ENCODE measurements at regions not wholly inside any gene's neighbourhood (a gene's known extent, or its start where the extent isn't known, plus 50 kb on each side); places are given as distances from the start of the nearest gene placed in this dataset.

GRCh38 chr21:41052820-41053555 lies 115.0 kb upstream of the BACE2 start:
- H3K27ac ChIP-seq, result no peak overlapping the region
- TF ChIP-seq ZFX (IDR thresholded peaks at IDR 0.05; ENCODE audit: borderline replicate concordance) (no peak), CTCF (IDR thresholded peaks at IDR 0.05) (no peak)

- no peak overlapping the region for H3K27ac ChIP-seq
- TF ChIP-seq CTCF (IDR thresholded peaks at IDR 0.05), result no peak
- TF ChIP-seq ZFX (IDR thresholded peaks at IDR 0.05; ENCODE audit: borderline replicate concordance), result no peak
Measured at GRCh38 chr21:41054018-41054578, 113.9 kb upstream of the BACE2 start.

- TF ChIP-seq CTCF (IDR thresholded peaks at IDR 0.05), result no peak
- TF ChIP-seq ZFX (IDR thresholded peaks at IDR 0.05; ENCODE audit: borderline replicate concordance), result no peak
- H3K27ac ChIP-seq, result no peak overlapping the region
Measured at GRCh38 chr21:41055266-41055665, 112.7 kb upstream of the BACE2 start.

GRCh38 chr21:41059871-41060270 lies 108.1 kb upstream of the BACE2 start:
- no peak for TF ChIP-seq CTCF (IDR thresholded peaks at IDR 0.05)
- TF ChIP-seq ZFX (IDR thresholded peaks at IDR 0.05; ENCODE audit: borderline replicate concordance), result no peak
- no peak overlapping the region for H3K27ac ChIP-seq

GRCh38 chr21:41061701-41062100 lies 106.3 kb upstream of the BACE2 start:
- H3K27ac ChIP-seq, result no peak overlapping the region
- no peak for TF ChIP-seq CTCF (IDR thresholded peaks at IDR 0.05)
- TF ChIP-seq ZFX (IDR thresholded peaks at IDR 0.05; ENCODE audit: borderline replicate concordance), result no peak

- H3K27ac ChIP-seq, result no peak overlapping the region
- TF ChIP-seq ZFX (IDR thresholded peaks at IDR 0.05; ENCODE audit: borderline replicate concordance) (no peak), CTCF (IDR thresholded peaks at IDR 0.05) (no peak)
Measured at GRCh38 chr21:41064334-41064791, 103.6 kb upstream of the BACE2 start.

GRCh38 chr21:41064951-41065350 lies 103.0 kb upstream of the BACE2 start:
- no peak overlapping the region for H3K27ac ChIP-seq
- TF ChIP-seq ZFX (IDR thresholded peaks at IDR 0.05; ENCODE audit: borderline replicate concordance), result no peak
- TF ChIP-seq CTCF (IDR thresholded peaks at IDR 0.05), result no peak

Measured in 22Rv1 (cell line).